ENCODE measurements at regions not wholly inside any gene's neighbourhood (a gene's known extent, or its start where the extent isn't known, plus 50 kb on each side); places are given as distances from the start of the nearest gene placed in this dataset.

DNA sequence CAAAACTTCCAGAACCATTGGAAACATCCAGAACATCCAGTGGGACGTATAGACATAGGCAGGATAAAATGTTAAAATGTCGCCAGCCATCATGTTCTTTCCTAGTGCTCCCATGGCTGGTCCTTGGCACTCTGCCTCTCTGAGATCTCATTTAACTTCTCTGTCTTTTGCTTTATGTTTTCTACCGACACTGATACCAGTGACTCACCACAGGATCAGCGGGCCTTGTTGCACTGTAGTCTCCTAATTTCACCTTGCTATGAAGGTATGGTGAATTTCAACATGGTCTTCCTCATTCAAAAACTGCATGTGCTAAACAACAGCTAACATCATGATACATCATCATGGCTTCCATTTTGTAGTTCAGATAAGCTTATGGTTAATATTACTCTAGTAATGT is 521.0 kb upstream of the IGFBP7 start:
- DNase-seq (ENCODE audit: low read depth in 2 of 3, low spot score in 1 of 3) = no peak

DNA sequence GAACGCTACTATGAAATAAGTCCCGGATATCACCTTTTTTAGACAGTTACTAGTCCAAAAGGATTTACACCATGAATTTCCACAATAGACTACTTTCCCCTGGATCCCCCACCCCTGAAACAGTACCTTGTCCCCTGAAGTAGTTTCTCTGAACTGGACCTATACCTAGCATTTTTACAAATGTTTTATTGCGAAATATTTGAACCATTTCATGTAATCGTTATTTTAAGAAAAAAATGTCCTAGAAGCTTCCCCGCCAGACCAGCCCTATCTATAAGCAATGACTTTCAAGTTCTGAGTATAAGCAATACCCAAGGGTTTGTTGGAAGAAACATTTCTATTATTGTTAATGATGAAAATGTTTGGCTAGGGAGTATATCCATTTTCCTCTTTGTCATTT is 517.8 kb upstream of the IGFBP7 start:
- DNase-seq (ENCODE audit: low read depth in 2 of 3, low spot score in 1 of 3) = no peak

- DNase-seq (ENCODE audit: low read depth in 2 of 3, low spot score in 1 of 3) = no peak
Observed at GRCh38 chr4:57614257-57614932, 504.2 kb upstream of the IGFBP7 start.

DNA sequence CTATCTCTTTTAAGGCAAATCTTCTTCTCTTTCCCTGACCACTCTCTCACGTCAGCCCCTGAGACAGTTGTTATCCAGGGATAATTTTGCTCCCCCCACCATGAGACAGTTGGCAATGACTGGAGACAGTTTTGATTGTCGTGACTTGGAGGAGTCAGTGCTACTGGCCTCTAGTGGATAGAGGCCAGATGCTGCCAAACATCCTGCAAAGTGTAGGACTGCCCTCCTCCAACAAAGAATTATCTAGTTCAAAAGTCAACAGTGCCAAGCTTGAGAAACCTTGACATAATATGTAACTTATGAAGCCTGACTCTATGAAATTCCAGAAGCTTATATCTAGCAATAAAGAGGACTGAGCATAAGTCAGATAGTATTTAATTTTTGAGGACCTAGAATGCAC is 502.1 kb upstream of the IGFBP7 start:
- no peak for DNase-seq (ENCODE audit: low read depth in 2 of 3, low spot score in 1 of 3)

DNA sequence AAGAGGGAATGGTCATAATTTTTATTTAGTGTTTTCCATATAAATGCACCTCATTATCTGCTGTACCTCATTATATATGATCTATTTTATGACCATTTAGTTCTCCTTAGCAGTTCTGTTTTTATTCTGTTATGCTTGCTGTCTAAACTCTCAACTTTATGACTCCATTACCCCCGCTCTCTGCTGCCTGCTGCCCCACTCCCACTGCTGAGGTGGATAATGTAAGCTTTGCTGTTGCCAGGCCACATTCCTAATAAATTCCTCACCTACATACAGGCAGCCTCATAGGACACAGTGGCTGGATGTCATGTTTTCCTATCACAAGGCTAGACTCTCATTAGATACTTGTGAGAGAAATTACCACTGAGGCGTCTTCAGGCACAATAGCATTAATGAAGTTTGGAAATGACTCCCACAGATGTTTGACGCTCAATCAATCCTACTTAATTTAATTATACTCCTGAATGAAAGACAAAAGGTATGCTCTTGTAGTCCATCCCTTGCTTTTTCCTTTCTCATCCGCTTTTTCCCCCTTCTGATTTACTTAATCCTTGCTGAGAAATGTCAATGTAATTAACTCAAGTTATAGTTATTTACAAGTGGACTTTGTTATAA is 497.5 kb upstream of the IGFBP7 start:
- DNase-seq (ENCODE audit: low read depth in 2 of 3, low spot score in 1 of 3) = no peak

GRCh38 chr4:57605376-57605775 is 495.2 kb upstream of the IGFBP7 start:
- DNase-seq (ENCODE audit: low read depth in 2 of 3, low spot score in 1 of 3) = no peak

GRCh38 chr4:57602141-57602540 is 492.0 kb upstream of the IGFBP7 start:
- no peak for DNase-seq (ENCODE audit: low read depth in 2 of 3, low spot score in 1 of 3)

GRCh38 chr4:57591073-57591472 is 480.9 kb upstream of the IGFBP7 start:
- DNase-seq (ENCODE audit: low read depth in 2 of 3, low spot score in 1 of 3) = no peak

DNA sequence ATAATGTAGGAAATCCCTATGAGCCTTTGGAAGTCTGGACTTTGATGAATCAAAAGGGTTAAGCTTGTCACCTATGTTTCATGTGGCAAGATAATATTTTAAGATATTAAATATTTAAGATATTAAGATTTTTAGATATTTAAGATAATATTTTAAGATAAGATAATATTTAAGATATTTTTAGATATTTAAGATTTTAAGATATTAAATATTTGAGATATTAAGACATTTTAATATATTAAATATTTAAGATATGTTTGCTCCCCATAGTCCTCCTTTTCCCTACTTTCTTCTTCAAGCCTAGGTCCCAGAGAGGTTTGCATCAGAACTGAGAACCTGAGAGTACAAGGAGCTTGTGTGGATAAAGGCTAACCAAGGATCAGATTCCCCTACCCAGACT is 478.4 kb upstream of the IGFBP7 start:
- DNase-seq (ENCODE audit: low read depth in 2 of 3, low spot score in 1 of 3) = no peak

DNA sequence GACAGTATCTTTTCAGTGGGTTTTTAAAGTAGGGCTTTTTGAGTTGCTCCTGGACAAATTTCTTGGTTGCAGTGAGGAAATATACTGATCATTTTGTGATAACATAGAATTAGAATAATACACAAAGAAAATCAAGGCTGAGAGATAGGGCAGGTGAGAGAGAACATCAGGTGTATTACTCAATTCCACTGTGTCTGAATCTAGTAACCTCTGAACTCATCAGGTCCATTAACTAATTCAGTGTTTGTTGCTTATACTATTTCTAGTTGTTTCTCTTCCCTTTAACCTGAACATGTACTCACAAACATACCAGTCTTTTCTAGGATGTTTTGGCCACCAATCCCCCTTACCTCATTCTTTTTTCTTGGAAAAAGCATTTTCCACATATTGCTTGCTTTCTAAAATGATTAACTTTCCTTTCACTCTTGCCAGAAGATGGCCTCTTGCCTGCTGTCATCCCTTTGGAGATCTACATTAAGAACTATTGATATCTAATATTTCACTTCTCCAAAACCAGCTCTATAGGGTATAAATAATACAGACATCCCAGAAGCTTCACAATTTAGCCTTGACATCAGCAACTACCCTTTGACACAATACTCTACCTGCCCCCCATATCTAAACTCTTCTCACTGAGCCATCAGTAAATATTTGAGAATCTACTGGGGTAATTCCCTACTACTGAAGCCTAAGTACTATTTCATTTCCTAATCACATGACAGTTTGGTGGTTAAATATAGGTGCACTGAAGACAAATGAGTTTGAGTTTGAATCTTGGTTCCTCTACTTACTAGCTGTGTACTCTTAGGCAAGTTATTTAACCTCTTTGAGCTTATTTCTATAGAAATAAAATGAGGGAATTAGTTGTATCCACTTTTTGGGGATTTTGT is 470.8 kb upstream of the IGFBP7 start:
- no peak for DNase-seq (ENCODE audit: low read depth in 2 of 3, low spot score in 1 of 3)

DNA sequence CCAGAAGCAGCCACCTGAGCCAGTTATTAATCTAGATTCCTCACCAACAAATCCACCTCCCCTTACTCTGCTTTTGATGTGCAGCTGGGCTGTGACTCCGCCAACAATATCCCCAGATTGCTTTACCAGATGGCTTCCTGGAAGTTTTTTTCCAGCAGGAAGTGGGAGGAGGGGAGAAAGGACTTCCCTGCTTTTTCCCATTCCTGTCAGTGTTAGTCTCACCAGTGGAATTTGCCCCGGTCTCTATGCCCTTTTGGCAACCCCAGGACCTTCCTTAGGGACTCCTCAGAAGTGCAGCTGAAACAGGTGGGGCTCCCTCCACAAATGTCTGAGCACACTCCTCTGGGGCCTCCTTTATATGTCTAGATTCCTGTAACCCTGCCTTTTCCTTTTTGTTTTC is 465.2 kb upstream of the IGFBP7 start:
- no peak for DNase-seq (ENCODE audit: low read depth in 2 of 3, low spot score in 1 of 3)

- no peak for DNase-seq (ENCODE audit: low read depth in 2 of 3, low spot score in 1 of 3)
Observed at GRCh38 chr4:57554556-57555092, 444.4 kb upstream of the IGFBP7 start.

DNA sequence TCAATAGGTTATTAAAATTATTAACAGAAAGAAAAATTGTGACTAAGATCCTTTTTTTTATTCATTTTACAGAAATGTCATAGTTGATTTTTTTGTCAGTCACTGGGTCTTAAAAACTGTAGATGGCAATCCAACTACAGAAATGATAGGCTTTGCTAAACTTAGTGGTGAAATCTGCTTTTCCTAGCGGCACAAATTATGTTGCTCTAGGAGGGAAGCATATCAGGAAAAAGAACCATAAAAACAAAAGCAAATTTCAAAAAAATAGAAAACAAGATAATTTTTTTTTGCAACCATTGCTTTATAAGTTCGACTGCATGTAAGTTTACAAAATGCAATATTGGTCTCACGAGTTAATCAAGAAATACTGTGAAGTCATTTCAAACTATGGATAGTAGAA is 443.5 kb upstream of the IGFBP7 start:
- no peak for DNase-seq (ENCODE audit: low read depth in 2 of 3, low spot score in 1 of 3)

GRCh38 chr4:57550198-57550597 is 440.0 kb upstream of the IGFBP7 start:
- DNase-seq (ENCODE audit: low read depth in 2 of 3, low spot score in 1 of 3) = no peak

DNA sequence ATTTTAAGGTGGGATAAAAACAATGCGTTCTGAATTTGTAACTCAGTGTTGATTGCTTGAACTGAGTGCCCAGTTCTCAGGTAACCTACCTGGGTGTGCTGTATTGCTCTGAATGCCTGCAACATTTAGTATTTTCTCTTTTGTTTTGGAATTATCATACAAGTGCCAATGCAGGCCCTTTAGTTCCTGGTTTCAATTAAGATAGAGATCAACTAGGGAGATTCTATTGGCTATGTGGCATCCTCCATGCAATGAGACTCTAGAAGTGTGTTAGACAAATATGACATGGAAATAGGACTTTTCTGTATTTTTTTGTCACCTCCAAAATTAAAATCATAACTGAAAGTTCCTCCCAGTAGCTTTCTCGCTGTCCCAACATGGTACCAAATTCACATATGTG is 438.7 kb upstream of the IGFBP7 start:
- DNase-seq (ENCODE audit: low read depth in 2 of 3, low spot score in 1 of 3) = no peak

- DNase-seq (ENCODE audit: low read depth in 2 of 3, low spot score in 1 of 3) = no peak
Observed at GRCh38 chr4:57544811-57545654, 434.8 kb upstream of the IGFBP7 start.

DNA sequence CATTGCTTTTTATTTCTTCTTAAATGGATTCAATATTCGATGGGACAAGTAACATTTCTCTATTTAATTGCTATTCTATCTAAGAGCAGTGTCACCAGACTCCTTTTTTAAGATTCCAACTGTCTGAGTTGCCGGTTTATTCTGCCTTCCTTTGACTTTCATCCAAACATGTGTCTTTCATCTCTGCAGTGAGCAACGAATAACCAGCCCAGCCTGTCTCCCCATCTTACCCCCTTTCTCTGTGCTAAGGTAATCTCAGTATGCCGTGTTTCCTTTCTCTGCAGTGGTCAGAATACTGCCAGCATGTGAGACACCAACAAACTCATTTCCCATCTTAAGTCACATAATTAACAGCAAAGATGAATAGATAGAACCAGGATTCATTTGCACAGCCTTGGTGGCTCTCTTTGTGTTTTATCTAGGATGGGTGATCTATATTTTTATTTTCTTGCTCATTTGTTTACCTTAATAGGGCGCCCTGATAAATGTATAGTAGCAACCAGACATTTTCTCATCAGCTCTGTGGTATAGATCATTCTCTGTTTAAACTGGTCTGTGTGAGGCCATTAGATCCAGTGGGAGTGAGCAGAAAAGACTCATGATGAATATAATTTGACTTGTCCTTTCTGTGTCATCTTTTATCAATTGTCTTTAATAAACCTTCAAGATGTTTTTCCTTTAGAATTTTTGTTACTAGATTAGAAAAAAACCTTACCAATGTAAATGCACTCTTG is 394.8 kb upstream of the IGFBP7 start:
- no peak for DNase-seq (ENCODE audit: low read depth in 2 of 3, low spot score in 1 of 3)

DNA sequence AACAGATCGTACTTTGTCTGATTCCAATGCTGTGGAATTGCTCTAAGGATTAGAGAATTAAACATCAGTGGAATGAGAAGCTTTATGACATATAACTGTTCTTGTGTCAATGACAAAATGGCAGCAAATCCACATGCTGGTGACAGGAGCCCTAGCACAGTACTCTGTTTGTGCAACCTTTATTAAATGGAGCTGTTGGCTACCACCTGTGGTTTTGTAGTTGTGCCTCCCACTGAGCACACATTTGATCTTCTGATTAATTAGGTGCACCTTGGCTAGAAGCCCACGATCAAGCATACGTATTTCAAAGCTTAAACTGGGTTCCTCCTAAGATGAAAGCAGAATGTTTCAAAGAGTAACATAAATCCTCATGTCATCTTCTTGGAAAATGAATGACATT is 394.0 kb upstream of the IGFBP7 start:
- DNase-seq (ENCODE audit: low read depth in 2 of 3, low spot score in 1 of 3) = no peak

- DNase-seq (ENCODE audit: low read depth in 2 of 3, low spot score in 1 of 3) = no peak
Observed at GRCh38 chr4:57501720-57502119, 391.5 kb upstream of the IGFBP7 start.

DNA sequence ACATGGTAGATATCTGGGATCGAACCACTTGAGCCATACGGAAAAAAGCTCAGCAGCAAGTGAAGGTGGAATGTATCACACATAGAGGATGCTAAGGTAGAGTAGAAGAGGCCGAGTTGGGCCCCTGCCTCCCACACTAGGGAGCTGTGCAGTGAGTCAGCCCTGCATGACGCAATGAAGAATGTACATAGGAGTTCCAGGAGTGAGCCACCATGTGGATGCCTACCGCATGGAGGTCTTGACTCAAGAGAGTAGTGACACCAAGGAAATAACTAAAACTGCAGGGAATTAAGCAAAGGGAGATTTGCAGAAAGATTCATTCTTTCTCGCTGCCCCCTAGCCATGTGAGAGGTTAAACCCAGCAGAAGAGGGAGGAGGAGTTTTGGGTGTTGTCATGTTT is 389.6 kb upstream of the IGFBP7 start:
- no peak for DNase-seq (ENCODE audit: low read depth in 2 of 3, low spot score in 1 of 3)
